Activated naive CD8-positive, alpha-beta T cell treated with anti-CD3 and anti-CD28 coated beads, Interleukin-2, amount 10 ng/mL, durations not matched to agents 7 days and 5 days (primary cell): ENCODE measurements at regions not wholly inside any gene's neighbourhood (a gene's known extent, or its start where the extent isn't known, plus 50 kb on each side); places are given as distances from the start of the nearest gene placed in this dataset.
"Not testable (repeated sequence)": the region's sequence is repeated elsewhere in the genome, so short reads cannot be mapped to it uniquely, and the experiment has no call there.

Source experiments
- ATAC-seq: fragments of 150-1000 bp; cut with Tn5 transposase; one replicate; pipeline ENCODE4 v1.10.0; 2021; ENCODE audit warnings: low read depth, moderate library complexity
- POLR2A ChIA-PET: fragments of 350-600 bp; sonication (Branson Sonifier 250); formaldehyde crosslinking; loops from one replicate; lab custom pipeline; 2021; ENCODE audit warnings: antibody characterized with exemption; lab: Charles Lee
- DNase-seq: peaks from one replicate; pipeline ENCODE4 v3.0.0; 2021
- H3K27ac Mint-ChIP-seq: one replicate; pipeline ENCODE4 v1.8.0; 2022; ENCODE audit warnings: mild to moderate bottlenecking, mixed read lengths
- H3K27me3 Mint-ChIP-seq: one replicate; pipeline ENCODE4 v1.8.0; 2022; ENCODE audit warnings: mild to moderate bottlenecking, moderate library complexity, mixed read lengths
- H3K36me3 Mint-ChIP-seq: one replicate; pipeline ENCODE4 v1.8.0; 2021; ENCODE audit warnings: mild to moderate bottlenecking, mixed read lengths
- H3K4me1 Mint-ChIP-seq: one replicate; pipeline ENCODE4 v1.8.0; 2021; ENCODE audit warnings: mixed read lengths
- H3K4me3 Mint-ChIP-seq: one replicate; pipeline ENCODE4 v1.8.0; 2022; ENCODE audit warnings: mild to moderate bottlenecking, moderate library complexity, mixed read lengths
- H3K9me3 Mint-ChIP-seq: one replicate; pipeline ENCODE4 v1.8.0; 2021; ENCODE audit warnings: mixed read lengths

DNA sequence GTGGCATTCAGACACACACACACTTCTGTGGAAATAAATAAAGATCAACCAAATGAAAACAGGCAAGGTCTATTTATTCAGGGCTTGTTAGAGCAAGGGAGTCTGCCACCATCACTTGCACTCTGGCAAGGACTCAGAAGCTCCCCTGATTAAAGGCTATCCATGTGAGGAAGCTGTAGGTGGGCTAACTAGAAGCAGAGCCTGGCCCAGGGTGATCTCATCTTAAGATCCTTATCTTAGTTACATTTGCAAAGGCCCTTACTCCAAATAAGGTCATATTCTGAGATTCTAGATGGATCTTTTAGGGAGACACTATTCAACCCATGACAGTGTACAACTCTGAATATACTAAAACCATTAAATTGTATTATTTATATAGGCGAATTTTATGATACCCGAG is 190.0 kb upstream of the SRD5A2 start:
- no peaks in the 10 kb centered on the region for H3K9me3 Mint-ChIP-seq
- POLR2A ChIA-PET: no interaction called here
- no peak for DNase-seq
- no peaks in the 10 kb centered on the region for H3K4me1 Mint-ChIP-seq
- H3K27me3 Mint-ChIP-seq: peaks cover 8% of the 10 kb centered on the region
- no peak for ATAC-seq
- H3K36me3 Mint-ChIP-seq: no peaks in the 10 kb centered on the region
- no peak overlapping the region for H3K4me3 Mint-ChIP-seq
- no peak overlapping the region for H3K27ac Mint-ChIP-seq

DNA sequence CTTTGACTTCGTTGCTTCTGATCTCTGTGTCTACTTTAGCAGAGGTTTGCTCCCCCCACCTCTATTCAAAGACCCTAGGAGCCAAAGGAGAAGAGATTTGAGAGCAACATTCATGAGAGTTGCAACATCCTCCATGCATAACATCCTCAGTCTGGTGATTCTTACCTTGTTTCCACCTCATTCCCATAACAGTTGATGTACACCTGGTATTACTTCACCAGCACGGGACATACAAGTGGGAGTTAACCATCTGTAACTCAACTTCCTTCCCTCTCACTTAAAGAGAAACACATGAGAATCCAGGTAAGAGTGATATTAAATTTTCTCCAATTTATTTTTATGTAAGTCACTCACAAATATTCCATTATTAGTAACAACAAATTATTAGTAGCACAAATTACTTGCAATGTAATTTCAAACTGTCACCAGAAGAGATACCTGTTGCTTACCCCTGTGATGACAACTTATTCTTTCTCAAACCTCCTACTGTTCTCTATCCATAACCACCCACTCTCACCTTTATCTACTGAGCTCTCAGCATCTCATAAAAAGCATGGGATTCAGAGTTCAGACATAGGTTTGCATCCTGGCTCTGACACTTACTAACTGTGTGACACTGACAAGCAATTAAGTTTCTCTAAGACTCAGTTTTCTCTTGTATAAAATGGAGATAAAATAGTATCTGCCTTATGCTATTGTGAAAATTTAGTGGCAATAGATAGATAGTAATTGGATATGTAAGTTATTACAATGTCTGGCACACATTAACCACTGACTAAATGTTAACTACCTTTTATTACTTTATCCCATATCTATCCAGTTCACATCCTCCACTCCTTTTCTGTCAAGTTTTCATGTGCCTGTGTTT is 184.6 kb upstream of the SRD5A2 start:
- H3K4me3 Mint-ChIP-seq: no peak overlapping the region
- DNase-seq (no peak), ATAC-seq (no peak)
- POLR2A ChIA-PET: no interaction called here
- peaks cover 2% of the 10 kb centered on the region for H3K27me3 Mint-ChIP-seq
- H3K9me3 Mint-ChIP-seq: no peaks in the 10 kb centered on the region
- H3K36me3 Mint-ChIP-seq: no peaks in the 10 kb centered on the region
- H3K27ac Mint-ChIP-seq: no peak overlapping the region
- H3K4me1 Mint-ChIP-seq: no peaks in the 10 kb centered on the region

DNA sequence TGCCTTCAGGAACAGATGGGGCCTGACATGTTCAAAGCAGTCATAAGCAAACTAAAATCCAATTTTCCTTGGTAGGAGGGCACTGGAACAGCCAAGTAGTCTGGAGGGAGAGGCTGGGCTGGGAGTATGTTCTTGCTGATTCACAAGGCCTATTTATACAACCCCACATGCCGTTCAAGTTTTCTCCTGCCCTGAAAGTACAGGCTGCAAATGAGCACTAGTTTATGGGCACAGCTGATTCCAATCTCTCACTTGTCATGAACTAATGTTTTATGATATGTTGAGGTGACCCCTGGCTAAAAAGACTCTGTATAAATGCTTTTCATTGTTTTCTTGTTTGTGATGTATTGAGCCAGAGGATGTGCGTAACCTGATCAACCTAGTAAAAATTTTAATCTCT is 183.4 kb upstream of the SRD5A2 start:
- Mint-ChIP-seq H3K4me3 (no peak overlapping the region), H3K36me3 (no peaks in the 10 kb centered on the region), H3K9me3 (no peaks in the 10 kb centered on the region), H3K27ac (no peak overlapping the region), H3K4me1 (no peaks in the 10 kb centered on the region), H3K27me3 (peaks cover 5% of the 10 kb centered on the region)
- ATAC-seq: no peak
- POLR2A ChIA-PET: no interaction called here
- DNase-seq: no peak

DNA sequence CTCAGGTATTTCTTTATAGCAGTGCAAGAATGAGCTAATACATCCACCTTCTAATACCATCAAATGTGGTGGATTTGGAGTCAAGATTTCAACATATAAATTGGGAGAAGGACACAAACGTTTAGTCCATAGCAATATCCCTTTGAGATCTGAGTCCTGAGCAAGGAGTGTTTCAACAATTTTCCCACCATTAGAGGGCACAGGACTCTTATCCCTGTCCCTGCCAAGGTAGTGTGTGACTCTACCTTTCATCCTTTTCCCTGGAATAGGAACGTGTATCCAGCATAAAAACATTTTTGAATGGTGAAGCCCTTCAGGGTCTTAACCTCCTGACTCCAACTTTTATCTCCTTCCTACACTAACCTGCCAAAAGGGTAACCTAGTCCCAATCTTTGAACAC is 181.3 kb upstream of the SRD5A2 start:
- H3K4me1 Mint-ChIP-seq: no peaks in the 10 kb centered on the region
- DNase-seq (no peak), ATAC-seq (no peak)
- H3K27me3 Mint-ChIP-seq: peaks cover 3% of the 10 kb centered on the region
- POLR2A ChIA-PET: no interaction called here
- H3K27ac Mint-ChIP-seq: no peak overlapping the region
- H3K4me3 Mint-ChIP-seq: no peak overlapping the region
- H3K36me3 Mint-ChIP-seq: no peaks in the 10 kb centered on the region
- peaks cover under 1% of the 10 kb centered on the region for H3K9me3 Mint-ChIP-seq

DNA sequence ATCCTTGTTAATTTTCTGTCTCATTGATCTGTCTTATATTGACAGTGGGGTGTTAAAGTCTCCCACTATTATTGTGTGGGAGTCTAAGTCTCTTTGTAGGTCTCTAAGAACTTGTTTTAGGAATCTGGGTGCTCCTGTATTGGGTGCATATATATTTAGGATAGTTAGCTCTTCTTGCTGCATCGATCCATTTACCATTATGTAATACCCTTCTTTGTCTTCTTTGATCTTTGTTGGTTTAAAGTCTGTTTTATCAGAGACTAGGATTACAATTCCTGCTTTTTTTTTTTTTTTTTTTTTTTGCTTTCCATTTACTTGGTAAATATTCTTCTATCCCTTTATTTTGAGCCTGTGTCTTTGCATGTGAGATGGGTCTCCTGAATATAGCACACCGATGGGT is 176.6 kb upstream of the SRD5A2 start:
- not testable (repeated sequence) for DNase-seq

DNA sequence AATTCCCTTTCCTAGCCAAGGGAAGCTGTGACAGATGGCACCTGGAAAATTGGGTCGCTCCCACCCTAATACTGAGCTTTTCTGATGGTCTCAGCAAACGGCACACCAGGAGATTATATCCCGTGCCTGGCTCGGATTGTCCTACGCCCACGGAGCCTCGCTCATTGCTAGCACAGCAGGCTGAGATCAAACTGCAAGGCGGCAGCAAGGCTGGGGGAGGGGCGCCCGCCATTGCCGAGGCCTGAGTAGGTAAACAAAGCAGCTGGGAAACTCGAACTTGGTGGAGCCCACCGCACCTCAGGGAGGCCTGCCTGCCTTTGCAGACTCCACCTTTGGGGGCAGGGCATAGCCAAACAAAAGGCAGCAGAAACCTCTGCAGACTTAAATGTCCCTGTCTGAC is 168.0 kb upstream of the SRD5A2 start:
- H3K4me3 Mint-ChIP-seq, H3K27me3 Mint-ChIP-seq, H3K27ac Mint-ChIP-seq, H3K36me3 Mint-ChIP-seq, ATAC-seq, DNase-seq, H3K4me1 Mint-ChIP-seq, POLR2A ChIA-PET: not testable (repeated sequence)
- peaks cover 10% of the 10 kb centered on the region for H3K9me3 Mint-ChIP-seq

More for the DNA sequence above, 176.6 kb upstream of the SRD5A2 start:
- H3K27ac Mint-ChIP-seq, H3K36me3 Mint-ChIP-seq, H3K9me3 Mint-ChIP-seq, ATAC-seq, POLR2A ChIA-PET, H3K4me1 Mint-ChIP-seq, H3K4me3 Mint-ChIP-seq, H3K27me3 Mint-ChIP-seq: not testable (repeated sequence)

DNA sequence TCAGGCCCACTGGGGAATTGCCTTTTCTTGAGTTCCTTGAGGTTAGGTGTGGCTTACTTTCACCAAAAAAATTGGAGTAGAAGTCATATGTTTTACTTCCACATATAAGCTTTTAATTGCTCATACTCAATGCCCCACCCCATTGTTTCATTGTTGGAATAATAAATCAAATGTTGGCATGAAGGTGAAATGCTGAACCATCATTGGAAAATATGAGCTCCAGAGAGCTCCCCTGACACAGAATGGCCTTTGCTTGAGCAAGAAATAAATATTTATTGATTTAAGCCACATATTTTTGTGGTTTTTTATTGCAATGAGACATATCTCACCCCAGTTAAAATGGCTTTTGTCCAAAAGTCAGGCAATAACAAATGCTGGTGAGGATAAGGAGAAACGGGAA is 167.3 kb upstream of the SRD5A2 start:
- H3K9me3 Mint-ChIP-seq: peaks cover 8% of the 10 kb centered on the region
- no peak overlapping the region for H3K27ac Mint-ChIP-seq
- POLR2A ChIA-PET: no interaction called here
- no peak for ATAC-seq
- no peaks in the 10 kb centered on the region for H3K4me1 Mint-ChIP-seq
- no peak overlapping the region for H3K4me3 Mint-ChIP-seq
- DNase-seq: no peak
- no peaks in the 10 kb centered on the region for H3K36me3 Mint-ChIP-seq
- no peaks in the 10 kb centered on the region for H3K27me3 Mint-ChIP-seq

DNA sequence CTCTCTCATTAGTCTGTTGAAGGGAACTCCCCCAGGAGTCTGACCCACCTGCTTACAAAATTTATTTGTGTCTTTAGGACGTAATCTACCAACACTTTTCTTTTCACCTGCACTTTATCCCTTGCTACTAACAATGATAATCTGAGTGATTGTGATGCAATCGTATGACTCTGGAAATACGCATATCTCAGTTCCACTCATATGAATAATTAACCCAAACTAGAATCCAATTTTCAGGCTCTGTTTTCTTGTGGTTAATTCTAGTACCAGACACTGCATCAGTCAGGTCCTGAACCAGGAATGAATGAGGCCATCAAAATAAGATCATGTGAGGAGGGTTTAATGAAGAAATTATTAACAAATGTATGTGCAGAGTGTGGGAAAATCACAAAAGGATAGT is 158.4 kb upstream of the SRD5A2 start:
- POLR2A ChIA-PET: no interaction called here
- peaks cover 3% of the 10 kb centered on the region for H3K27me3 Mint-ChIP-seq
- DNase-seq (no peak), ATAC-seq (no peak)
- no peaks in the 10 kb centered on the region for H3K9me3 Mint-ChIP-seq
- no peaks in the 10 kb centered on the region for H3K4me1 Mint-ChIP-seq
- H3K4me3 Mint-ChIP-seq: no peak overlapping the region
- no peaks in the 10 kb centered on the region for H3K36me3 Mint-ChIP-seq
- no peak overlapping the region for H3K27ac Mint-ChIP-seq

DNA sequence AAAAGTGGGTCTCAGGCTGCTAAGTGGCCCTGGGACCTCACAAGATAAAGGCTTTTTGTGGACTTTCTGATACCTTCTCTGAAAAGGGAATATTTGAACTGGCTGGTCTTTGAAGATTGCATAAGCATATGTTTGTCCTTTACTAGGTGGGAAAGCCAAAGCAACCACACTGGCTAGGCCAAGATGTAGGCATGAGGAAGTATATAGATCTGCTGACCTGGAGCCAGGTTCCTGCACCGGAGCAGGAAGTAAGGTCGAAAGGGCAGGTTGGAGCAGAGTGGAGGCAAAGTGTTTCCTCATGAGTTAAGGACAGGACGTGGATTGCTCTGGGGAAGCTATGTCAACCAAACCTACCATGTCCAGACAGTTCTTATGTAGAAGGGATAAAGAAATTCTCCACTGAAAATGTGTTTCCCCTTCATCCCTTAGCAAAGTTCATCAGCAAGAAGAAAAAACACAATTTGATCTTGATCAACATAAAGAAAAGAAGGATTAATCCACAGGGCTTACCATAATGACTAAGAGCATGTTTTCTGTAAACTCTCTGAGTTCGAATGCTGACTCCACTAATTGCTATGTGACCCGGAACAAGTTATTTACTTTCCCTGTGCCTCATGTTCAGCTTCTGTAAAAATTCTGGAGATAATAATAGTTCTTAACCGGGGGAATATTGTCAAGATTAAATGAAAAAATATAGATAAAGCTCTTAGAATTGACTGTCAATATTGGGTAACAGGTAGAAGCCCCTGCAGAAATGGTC is 156.1 kb upstream of the SRD5A2 start:
- Mint-ChIP-seq H3K36me3 (no peaks in the 10 kb centered on the region), H3K4me3 (no peak overlapping the region), H3K27me3 (peaks cover 3% of the 10 kb centered on the region), H3K4me1 (no peaks in the 10 kb centered on the region), H3K27ac (no peak overlapping the region), H3K9me3 (peaks cover 1% of the 10 kb centered on the region)
- ATAC-seq: no peak
- POLR2A ChIA-PET: no interaction called here
- no peak for DNase-seq

DNA sequence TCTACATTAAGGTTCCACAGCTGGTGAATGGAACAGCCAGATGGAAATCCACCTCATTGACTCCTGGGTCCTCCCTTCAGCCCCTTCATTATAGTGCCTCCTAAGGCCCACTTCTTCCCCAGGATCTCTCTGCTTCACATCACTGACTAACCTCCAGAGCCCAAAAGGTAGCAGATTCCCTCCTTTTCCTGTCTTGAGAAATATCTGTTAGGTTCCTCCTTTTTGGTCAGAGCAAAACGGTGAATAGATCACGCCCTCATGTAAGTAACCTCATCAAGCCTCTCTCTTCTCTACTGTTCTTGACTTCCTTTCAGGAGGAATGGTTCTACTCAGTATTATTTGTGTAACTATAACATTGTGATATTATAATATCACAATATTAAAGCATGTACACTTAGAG is 155.0 kb upstream of the SRD5A2 start:
- ATAC-seq (no peak), DNase-seq (no peak)
- peaks cover 3% of the 10 kb centered on the region for H3K27me3 Mint-ChIP-seq
- no peak overlapping the region for H3K4me3 Mint-ChIP-seq
- H3K9me3 Mint-ChIP-seq: peaks cover 1% of the 10 kb centered on the region
- no peak overlapping the region for H3K27ac Mint-ChIP-seq
- no peaks in the 10 kb centered on the region for H3K4me1 Mint-ChIP-seq
- no peaks in the 10 kb centered on the region for H3K36me3 Mint-ChIP-seq
- POLR2A ChIA-PET: no interaction called here

DNA sequence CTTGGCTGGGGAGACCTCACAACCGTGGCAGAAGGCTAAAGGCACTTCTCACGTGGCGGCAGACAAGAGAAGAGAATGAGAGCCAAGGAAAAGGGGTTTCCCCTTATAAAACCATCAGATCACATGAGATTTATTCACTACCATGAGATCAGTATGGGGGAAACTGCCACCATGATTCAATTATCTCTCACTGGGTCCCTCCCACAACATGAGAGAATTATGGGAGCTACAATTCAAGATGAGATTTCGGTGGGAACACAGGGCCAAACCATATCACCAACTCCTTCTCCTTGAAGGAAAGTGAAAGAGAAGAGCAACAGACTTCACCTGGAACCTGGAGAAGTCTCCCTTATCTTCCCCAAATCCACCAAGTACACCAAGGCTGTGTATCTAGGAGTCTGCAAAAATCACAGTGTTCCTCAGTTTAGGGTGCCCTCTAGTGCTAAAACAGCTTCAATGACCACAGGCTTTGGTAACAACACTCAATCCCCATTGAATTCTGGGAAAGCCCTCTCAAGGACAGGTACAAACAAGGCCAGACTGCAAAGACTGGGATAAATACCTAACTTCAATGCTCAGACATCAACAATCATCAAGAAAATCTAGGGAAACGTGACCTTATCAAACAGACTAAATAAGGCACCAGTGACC is 148.8 kb upstream of the SRD5A2 start:
- H3K4me1 Mint-ChIP-seq: no peaks in the 10 kb centered on the region
- H3K9me3 Mint-ChIP-seq: peaks cover 2% of the 10 kb centered on the region
- H3K27ac Mint-ChIP-seq: no peak overlapping the region
- no peaks in the 10 kb centered on the region for H3K36me3 Mint-ChIP-seq
- no peaks in the 10 kb centered on the region for H3K27me3 Mint-ChIP-seq
- no peak overlapping the region for H3K4me3 Mint-ChIP-seq
- DNase-seq (no peak), ATAC-seq (no peak)
- POLR2A ChIA-PET: no interaction called here

DNA sequence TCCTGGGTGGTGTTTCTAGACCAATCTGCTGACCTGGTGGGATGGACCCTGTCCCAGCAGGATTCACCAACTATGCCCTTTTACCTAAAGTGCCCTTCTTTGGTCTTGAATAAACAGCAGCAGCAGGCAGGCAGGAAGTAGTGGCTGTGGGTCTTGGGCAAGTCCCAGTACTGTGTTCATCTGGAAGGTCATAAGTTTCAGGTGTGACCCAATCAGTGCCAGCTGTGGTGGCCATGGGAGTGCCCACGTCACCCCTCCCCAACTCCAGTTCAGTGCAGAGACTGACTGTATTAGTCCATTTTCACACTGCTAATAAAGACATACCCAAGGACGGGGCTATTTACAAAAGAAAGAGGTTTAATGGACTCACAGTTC is 148.3 kb upstream of the SRD5A2 start:
- no peak overlapping the region for H3K4me3 Mint-ChIP-seq
- H3K27ac Mint-ChIP-seq: no peak overlapping the region
- H3K4me1 Mint-ChIP-seq: no peaks in the 10 kb centered on the region
- POLR2A ChIA-PET: no interaction called here
- no peak for DNase-seq
- peaks cover 2% of the 10 kb centered on the region for H3K9me3 Mint-ChIP-seq
- ATAC-seq: no peak
- no peaks in the 10 kb centered on the region for H3K36me3 Mint-ChIP-seq
- H3K27me3 Mint-ChIP-seq: no peaks in the 10 kb centered on the region

DNA sequence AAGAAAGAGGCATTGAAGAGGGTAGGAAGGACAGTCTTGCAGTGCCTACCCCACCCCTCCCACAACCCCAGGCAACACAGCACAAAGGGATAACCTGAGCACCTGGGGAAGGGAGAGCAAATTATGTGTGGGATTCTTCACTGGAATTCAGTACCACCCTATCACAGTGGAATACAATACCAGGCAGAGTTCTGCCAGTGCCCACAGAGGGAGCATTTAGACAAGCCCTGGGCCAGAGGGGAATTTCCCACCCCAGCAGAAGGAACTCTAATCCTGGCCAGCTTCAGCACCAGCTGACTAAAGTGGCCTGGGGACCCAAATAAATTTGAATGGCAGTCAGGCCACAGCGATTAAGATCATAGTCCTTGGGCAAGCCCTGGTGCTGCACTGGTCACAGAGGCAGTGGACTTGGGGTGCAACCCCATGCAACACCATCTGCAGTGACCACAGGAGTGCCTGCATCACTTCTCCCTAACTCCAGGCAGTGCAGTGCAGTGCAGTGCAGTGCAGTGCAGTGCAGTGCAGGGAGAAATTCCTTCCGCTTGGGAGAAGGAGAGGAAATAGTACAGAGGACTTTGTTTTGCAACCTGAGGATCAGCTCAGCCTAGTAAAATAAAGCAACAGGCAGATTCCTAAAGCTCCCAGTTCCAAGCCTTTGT is 147.8 kb upstream of the SRD5A2 start:
- Mint-ChIP-seq H3K36me3 (no peaks in the 10 kb centered on the region), H3K27ac (no peak overlapping the region), H3K9me3 (peaks cover 2% of the 10 kb centered on the region), H3K4me3 (no peak overlapping the region), H3K27me3 (no peaks in the 10 kb centered on the region), H3K4me1 (no peaks in the 10 kb centered on the region)
- ATAC-seq (no peak), DNase-seq (no peak)
- POLR2A ChIA-PET: no interaction called here
